GM12878 (cell line): ENCODE measurements at regions not wholly inside any gene's neighbourhood (a gene's known extent, or its start where the extent isn't known, plus 50 kb on each side); places are given as distances from the start of the nearest gene placed in this dataset.

Experiments
- ATAC-seq: fragments of 200-7000 bp; cut with Tn5 transposase; 3 replicates; pipeline ENCODE4 v1.9.1; 2020; ENCODE audit warnings: mild to moderate bottlenecking, moderate library complexity
- BruUV-seq: library from RNA; stranded (reverse); fragments of 400-500 nt; replicated peaks from 2 replicates; lab custom pipeline; 2021; lab: Mats Ljungman, UMichigan
- CTCF ChIA-PET: fragments of 300-600 bp; sonication (Branson Sonifier 250); formaldehyde crosslinking; extraction: SDS; loops from one replicate; lab custom pipeline; 2021; ENCODE audit warnings: inconsistent platforms; lab: Yijun Ruan, JAX
- POLR2A ChIA-PET: fragments of 350-600 bp; formaldehyde crosslinking; extraction: SDS; loops from one replicate; lab custom pipeline; 2021; ENCODE audit warnings: inconsistent platforms; lab: Charles Lee
- RAD21 ChIA-PET: fragments of 300-600 bp; sonication (Branson Sonifier 250); formaldehyde crosslinking; loops from one replicate; lab custom pipeline; 2023; ENCODE audit warnings: antibody characterized with exemption; ENCODE audit not compliant: unreplicated experiment; lab: Charles Lee
- SMC1A ChIA-PET: fragments of 300-600 bp; sonication (Branson Sonifier 250); formaldehyde crosslinking; loops from one replicate; lab custom pipeline; 2023; ENCODE audit not compliant: unreplicated experiment, uncharacterized antibody; lab: Charles Lee
- DNase-seq: peaks from one replicate; pipeline ENCODE4 v3.0.0-alpha.2; 2011; ENCODE audit warnings: low read depth, low spot score
- FAIRE-seq: peaks from 3 replicates; lab custom pipeline; 2011; peaks lifted over from hg19 to GRCh38; lab: Jason Lieb, UNC
- H2AFZ ChIP-seq: 2 replicates; pipeline ENCODE4 v1.6.0; 2011; ENCODE audit warnings: low read depth, low read length, control low read depth; ENCODE audit not compliant: control insufficient read depth
- H3K27ac ChIP-seq: 2 replicates; pipeline ENCODE4 v1.5.1; 2011; ENCODE audit warnings: control low read depth; ENCODE audit not compliant: control insufficient read depth, insufficient read depth
- H3K27me3 ChIP-seq, 2 experiments: replicated peaks in 1 of 2; 2 replicates each; pipeline versions ENCODE4 v1.6.0 to v1.6.1; 2011; ENCODE audit warnings: low read length in 1 of 2; ENCODE audit not compliant: control insufficient read depth in 2 of 2, insufficient read depth in 2 of 2
- H3K36me3 ChIP-seq, 2 experiments: 2 replicates each; pipeline ENCODE4 v1.5.1; 2011; ENCODE audit warnings: low read length in 1 of 2; ENCODE audit not compliant: control insufficient read depth in 2 of 2, insufficient read depth in 2 of 2
- H3K4me1 ChIP-seq: 2 replicates; pipeline ENCODE4 v1.6.1; 2011; ENCODE audit warnings: mild to moderate bottlenecking, low read length, moderate library complexity, mixed read lengths; ENCODE audit not compliant: control insufficient read depth, insufficient read depth
- H3K4me2 ChIP-seq: 2 replicates; pipeline ENCODE4 v1.6.0; 2011; ENCODE audit warnings: control low read depth; ENCODE audit not compliant: control insufficient read depth, insufficient read depth
- H3K4me3 ChIP-seq: fragments of 200-600 bp; sonication (generic); 2 replicates; pipeline ENCODE4 v1.5.1; 2016
- H3K79me2 ChIP-seq: 2 replicates; pipeline ENCODE4 v1.6.0; 2011; ENCODE audit warnings: low read length; ENCODE audit not compliant: control insufficient read depth, insufficient read depth
- H3K9ac ChIP-seq: 2 replicates; pipeline ENCODE4 v1.8.0; 2011; ENCODE audit warnings: low read length, control low read depth, mixed read lengths; ENCODE audit not compliant: control insufficient read depth, insufficient read depth
- H3K9me3 ChIP-seq: replicated peaks from 3 replicates; pipeline ENCODE4 v1.5.1; 2011; ENCODE audit warnings: mild to moderate bottlenecking, low read length; ENCODE audit not compliant: control insufficient read depth, insufficient read depth
- H4K20me1 ChIP-seq: 2 replicates; pipeline ENCODE4 v1.6.0; 2011; ENCODE audit not compliant: control insufficient read depth, insufficient read depth
- BRCA1 ChIP-seq: IDR thresholded peaks from 2 replicates; pipeline ENCODE4 v1.6.1; 2011; ENCODE audit warnings: low read depth, low read length, improper control_type of control experiment
- DPF2 ChIP-seq: fragments of 450-650 bp; IDR thresholded peaks from 2 replicates; pipeline ENCODE4 v1.6.1; 2017; ENCODE audit warnings: mild to moderate bottlenecking
- E4F1 ChIP-seq: fragments of 450-650 bp; IDR thresholded peaks from 2 replicates; pipeline ENCODE4 v1.6.1; 2018; ENCODE audit warnings: borderline replicate concordance, mild to moderate bottlenecking; ENCODE audit not compliant: partially characterized antibody
- EED ChIP-seq: sonication (generic); IDR thresholded peaks from 2 replicates; pipeline ENCODE4 v1.6.1; 2016; ENCODE audit warnings: antibody characterized with exemption, low read depth
- ELK1 ChIP-seq: IDR thresholded peaks from 2 replicates; pipeline ENCODE4 v1.6.1; 2012; ENCODE audit warnings: low read depth, low read length, improper control_type of control experiment
- HDAC2 ChIP-seq: fragments of 200-600 bp; sonication (generic); IDR thresholded peaks from 2 replicates; pipeline ENCODE4 v1.6.1; 2017
- HSF1 ChIP-seq: fragments of 150-350 bp; IDR thresholded peaks from 2 replicates; pipeline ENCODE4 v1.6.1; 2014; ENCODE audit warnings: mild to moderate bottlenecking, low read depth, low read length
- KAT2A ChIP-seq: conservative IDR thresholded peaks from 2 replicates; pipeline ENCODE4 v1.6.1; 2011; ENCODE audit warnings: low read depth, low read length; ENCODE audit not compliant: control insufficient read depth
- LARP7 ChIP-seq: fragments of 450-650 bp; IDR thresholded peaks from 2 replicates; pipeline ENCODE4 v1.6.1; 2017; ENCODE audit warnings: mild to moderate bottlenecking
- PKNOX1 ChIP-seq: fragments of 450-650 bp; IDR thresholded peaks from 2 replicates; pipeline ENCODE4 v1.6.1; 2016; ENCODE audit warnings: mild to moderate bottlenecking
- SP1 ChIP-seq: IDR thresholded peaks from one replicate; pipeline ENCODE4 v1.6.1; 2011; ENCODE audit warnings: low read depth, low read length
- SPI1 ChIP-seq: IDR thresholded peaks from 2 replicates; pipeline ENCODE4 v1.6.1; 2011; ENCODE audit warnings: low read depth, mild to moderate bottlenecking, low read length, moderate library complexity, borderline replicate concordance; ENCODE audit not compliant: insufficient read depth
- STAT1 ChIP-seq: fragments of 450-650 bp; conservative IDR thresholded peaks from 2 replicates; pipeline ENCODE4 v1.6.1; 2014; ENCODE audit warnings: antibody characterized with exemption, mild to moderate bottlenecking
- ZNF217 ChIP-seq: fragments of 450-650 bp; IDR thresholded peaks from 2 replicates; pipeline ENCODE4 v1.6.1; 2017; ENCODE audit warnings: antibody characterized with exemption, mild to moderate bottlenecking
- ZSCAN29 ChIP-seq: fragments of 450-650 bp; IDR thresholded peaks from 2 replicates; pipeline ENCODE4 v1.6.1; 2017; ENCODE audit warnings: mild to moderate bottlenecking, moderate library complexity
- WGBS: methylation state at CpG from one replicate; pipeline ENCODE4 v1.1.6; 2016; ENCODE audit warnings: low lambda C conversion rate; ENCODE audit not compliant: insufficient replicate concordance, insufficient coverage; ENCODE audit errors: missing lambda C conversion rate; 5-methylcytosine and 5-hydroxymethylcytosine counted together
- in situ Hi-C: fragments of 300-500 bp; cut with MboI; formaldehyde crosslinking; loops from 9 replicates; pipeline ENCODE4 v1.14.3; 2018; ENCODE audit warnings: mixed read lengths
- intact Hi-C: fragments of 100-400 bp; cut with micrococcal nuclease; formaldehyde crosslinking; loops from one replicate; pipeline ENCODE4 v1.14.2; 2022; ENCODE audit not compliant: unreplicated experiment

- Histone ChIP-seq H3K4me1 (no peaks in the 10 kb centered on the region), H3K36me3 (no peaks in the 10 kb centered on the region), H3K27ac (no peak overlapping the region), H3K79me2 (no peaks in the 10 kb centered on the region), H2AFZ (no peak overlapping the region), H3K4me3 (no peak overlapping the region), H3K9me3 (no peaks in the 10 kb centered on the region), H3K4me2 (no peak overlapping the region), H3K9ac (no peak overlapping the region), H4K20me1 (no peaks in the 10 kb centered on the region), H3K27me3 (no peaks in the 10 kb centered on the region)
- ChIA-PET SMC1A (no interaction called here), RAD21 (no interaction called here), CTCF (no interaction called here), POLR2A (interaction anchor here (0.6 kb wide), 1 partner anchor 443 kb away, joined by 3 read pairs; no protein-coding TSS in a partner anchor)
- ATAC-seq: no peak
- in situ Hi-C loops (no loop called here), intact Hi-C loops (no loop called here)
- BruUV-seq: no TSS peak
- no peak for DNase-seq
- 0% methylated on average over 4 of the region's 4 CpGs for WGBS
- no peak for TF ChIP-seq ZNF217
- no peak for TF ChIP-seq LARP7
- TF ChIP-seq HDAC2: no peak
- TF ChIP-seq KAT2A: no peak
- no peak for TF ChIP-seq BRCA1
- no peak for TF ChIP-seq DPF2
- no peak for TF ChIP-seq ZSCAN29
- FAIRE-seq: no peak
These were observed 361.1 kb downstream of the CPS1 start for GRCh38 chr2:210917465-210917864.

- Histone ChIP-seq H3K4me2 (no peak overlapping the region), H3K27me3 (no peaks in the 10 kb centered on the region), H3K9ac (no peak overlapping the region), H4K20me1 (no peaks in the 10 kb centered on the region), H3K4me3 (no peak overlapping the region), H3K36me3 (no peaks in the 10 kb centered on the region), H3K79me2 (no peaks in the 10 kb centered on the region), H3K4me1 (no peaks in the 10 kb centered on the region), H3K9me3 (no peaks in the 10 kb centered on the region), H2AFZ (no peak overlapping the region), H3K27ac (no peak overlapping the region)
- in situ Hi-C loops: no loop called here
- CTCF ChIA-PET: no interaction called here
- SMC1A ChIA-PET: interaction anchor here (1.0 kb wide), 2 partner anchors 9 to 42 kb away, joined by 3 to 4 read pairs; no protein-coding TSS in a partner anchor
- RAD21 ChIA-PET: no interaction called here
- ATAC-seq (no peak), DNase-seq (no peak), FAIRE-seq (no peak)
- BruUV-seq: no TSS peak
- POLR2A ChIA-PET: no interaction called here
- intact Hi-C loops: no loop called here
- no peak for TF ChIP-seq SP1
- TF ChIP-seq EED: no peak
- TF ChIP-seq PKNOX1: no peak
- no peak for TF ChIP-seq E4F1
- no peak for TF ChIP-seq SPI1
- no peak for TF ChIP-seq HSF1
- no peak for TF ChIP-seq STAT1
- TF ChIP-seq ELK1: no peak
These were observed 362.7 kb downstream of the CPS1 start for GRCh38 chr2:210919128-210919527.
